GM12865 (cell line): ENCODE measurements at regions not wholly inside any gene's neighbourhood (a gene's known extent, or its start where the extent isn't known, plus 50 kb on each side); places are given as distances from the start of the nearest gene placed in this dataset.

Source experiments
- DNase-seq: peaks from one replicate; pipeline ENCODE4 v3.0.0; 2010; ENCODE audit warnings: low read depth
- H3K4me3 ChIP-seq: 2 replicates; pipeline ENCODE4 v1.5.1; 2011; ENCODE audit warnings: mild to moderate bottlenecking, low read depth, low read length, control low read depth
- CTCF ChIP-seq: IDR thresholded peaks from 2 replicates; pipeline ENCODE4 v1.5.1; 2011; ENCODE audit warnings: low read length, control low read depth, low read depth, inconsistent platforms; ENCODE audit not compliant: insufficient read depth; ENCODE audit errors: missing control alignments

DNA sequence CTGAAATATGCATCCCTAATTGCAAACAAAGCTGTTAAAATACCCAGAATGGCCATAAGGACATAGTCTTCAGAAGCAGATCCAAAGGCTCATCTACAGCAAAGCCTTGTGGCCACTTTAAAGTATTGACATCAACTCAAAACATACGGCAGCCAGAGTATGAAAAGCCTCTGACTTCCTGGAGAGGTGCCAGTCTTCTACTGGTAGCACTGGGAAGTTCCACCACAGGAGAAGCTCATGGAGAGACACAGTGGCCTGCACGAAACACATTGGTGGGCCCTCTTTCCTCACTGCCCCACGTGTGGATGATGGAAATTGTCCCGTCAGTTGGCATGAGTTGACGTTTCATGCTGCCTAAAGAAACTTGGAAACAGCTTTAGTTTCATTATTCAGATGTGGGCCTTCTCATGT is 202.6 kb upstream of the HEY2 start:
- no peak for DNase-seq
- H3K4me3 ChIP-seq: no peak overlapping the region
- TF ChIP-seq CTCF: no peak

DNA sequence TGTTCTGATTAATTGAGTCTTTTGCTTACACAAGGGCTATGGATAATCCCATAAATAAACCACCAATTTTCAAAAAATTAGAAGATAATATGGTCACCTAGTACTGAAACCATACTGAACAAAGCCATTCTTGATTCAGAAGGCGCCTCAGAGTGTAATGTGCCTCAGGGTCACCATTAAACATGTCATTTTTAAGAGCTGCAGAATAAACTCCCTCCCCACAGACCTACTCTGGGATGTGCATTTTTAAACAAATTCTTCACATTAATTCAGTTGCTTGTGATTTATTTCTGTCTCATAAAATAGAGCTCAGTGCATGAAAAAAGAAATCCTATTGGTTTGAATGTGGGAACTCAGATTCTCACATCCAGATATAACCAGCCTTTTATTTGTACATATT is 202.1 kb upstream of the HEY2 start:
- no peak for DNase-seq
- no peak for TF ChIP-seq CTCF
- no peak overlapping the region for H3K4me3 ChIP-seq

DNA sequence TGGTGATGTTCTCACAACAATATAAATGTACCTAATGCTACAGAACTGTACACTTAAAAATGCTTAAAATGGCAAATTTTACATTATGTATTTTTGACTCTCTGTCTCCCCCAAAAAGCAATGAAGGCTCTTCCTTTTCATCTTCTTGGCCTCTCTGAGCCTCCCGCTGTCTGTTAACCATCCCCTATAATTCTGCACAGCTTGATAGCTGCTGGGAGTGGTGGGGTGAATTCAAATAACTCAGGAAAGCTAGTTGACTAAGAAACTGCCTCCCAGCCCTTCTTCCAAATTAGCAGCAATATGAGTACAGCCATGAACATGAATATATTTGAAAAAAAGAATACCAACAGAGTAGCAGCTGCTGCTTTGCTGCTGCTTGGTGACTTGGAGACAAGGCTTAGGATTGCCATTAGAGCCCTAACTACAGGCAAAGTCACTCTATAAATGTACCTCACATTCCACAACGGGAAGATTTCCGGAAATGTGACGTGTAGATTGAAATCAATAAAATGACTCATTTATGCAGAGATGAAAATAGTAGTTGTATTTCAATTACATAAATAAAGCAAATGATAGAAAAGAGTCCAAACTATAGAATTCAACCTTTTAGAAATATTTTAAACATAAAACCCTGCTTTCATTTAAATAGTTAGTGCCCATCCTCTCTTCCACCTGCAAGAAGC is 200.1 kb upstream of the HEY2 start:
- TF ChIP-seq CTCF: no peak

GRCh38 chr6:125550892-125551291 is 198.5 kb upstream of the HEY2 start:
- DNase-seq: no peak
- TF ChIP-seq CTCF: no peak

More for the DNA sequence above, 200.1 kb upstream of the HEY2 start:
- DNase-seq: no peak
- H3K4me3 ChIP-seq: no peak overlapping the region

DNA sequence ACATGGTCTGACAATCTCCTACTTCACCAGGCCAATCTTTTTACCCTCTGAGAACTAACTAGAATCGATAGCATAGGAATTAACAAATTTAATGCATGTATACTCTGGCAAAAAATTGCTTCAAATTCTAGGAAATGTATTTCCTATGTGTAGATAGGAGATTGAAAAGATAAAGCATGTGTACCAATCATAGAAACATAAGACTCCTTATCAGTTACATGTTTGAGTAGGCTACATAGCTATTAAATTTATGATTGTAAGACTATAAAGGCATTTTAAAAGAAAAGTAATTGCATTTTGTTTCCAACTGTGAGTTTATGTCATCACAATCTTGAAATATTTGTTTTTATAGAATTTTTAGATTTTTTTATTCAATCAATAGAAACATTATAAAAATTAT is 196.6 kb upstream of the HEY2 start:
- no peak for DNase-seq

More at GRCh38 chr6:125550892-125551291, 198.5 kb upstream of the HEY2 start:
- H3K4me3 ChIP-seq: no peak overlapping the region

GRCh38 chr6:125554456-125554855 is 195.0 kb upstream of the HEY2 start:
- no peak overlapping the region for H3K4me3 ChIP-seq
- no peak for DNase-seq
- TF ChIP-seq CTCF: no peak

More for the DNA sequence above, 196.6 kb upstream of the HEY2 start:
- no peak overlapping the region for H3K4me3 ChIP-seq
- no peak for TF ChIP-seq CTCF
